ENCODE measurements at regions not wholly inside any gene's neighbourhood (a gene's known extent, or its start where the extent isn't known, plus 50 kb on each side); places are given as distances from the start of the nearest gene placed in this dataset.

- DNase-seq (ENCODE audit: low read depth), result no peak
Measured at GRCh38 chr3:10764259-10765051, 51.6 kb upstream of the SLC6A11 start.

- no peak for DNase-seq (ENCODE audit: low read depth)
Measured at GRCh38 chr3:10766049-10766705, 49.9 kb upstream of the SLC6A11 start.

Measured in CMK (cell line).